Activated naive CD8-positive, alpha-beta T cell (primary cell): ENCODE measurements at regions not wholly inside any gene's neighbourhood (a gene's known extent, or its start where the extent isn't known, plus 50 kb on each side); places are given as distances from the start of the nearest gene placed in this dataset.

Experiments used
- H3K27ac Mint-ChIP-seq: one replicate; pipeline ENCODE4 v1.8.0; 2021; ENCODE audit warnings: mixed read lengths
- H3K27me3 Mint-ChIP-seq: one replicate; pipeline ENCODE4 v1.8.0; 2021; ENCODE audit warnings: mixed read lengths
- H3K36me3 Mint-ChIP-seq: one replicate; pipeline ENCODE4 v1.8.0; 2021; ENCODE audit warnings: mixed read lengths
- H3K4me1 Mint-ChIP-seq: one replicate; pipeline ENCODE4 v1.8.0; 2021; ENCODE audit warnings: low read depth, mixed read lengths
- H3K4me3 Mint-ChIP-seq: one replicate; pipeline ENCODE4 v1.8.0; 2021; ENCODE audit warnings: mild to moderate bottlenecking, mixed read lengths
- H3K9me3 Mint-ChIP-seq: one replicate; pipeline ENCODE4 v1.8.0; 2021; ENCODE audit warnings: low read depth, mixed read lengths

DNA sequence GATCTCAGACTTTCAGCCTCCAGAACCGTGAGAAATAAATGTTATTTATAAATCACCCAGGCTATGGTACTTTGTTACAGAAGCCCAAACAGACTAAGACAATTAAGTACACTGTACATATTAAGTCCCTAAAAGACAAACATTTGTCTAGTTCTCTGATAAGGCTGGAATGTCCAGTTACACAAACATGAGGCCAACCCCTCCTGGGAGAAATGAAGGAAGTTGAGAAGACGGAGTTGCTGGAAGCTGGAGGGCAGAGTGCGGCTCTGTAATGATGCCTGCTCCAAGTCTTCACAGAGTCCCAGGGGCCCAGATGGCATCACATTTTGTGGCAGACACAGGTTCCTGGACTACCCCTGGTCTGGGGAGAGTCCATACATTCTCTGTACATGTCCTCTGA lies 79.2 kb upstream of the ST8SIA3 start:
- Mint-ChIP-seq H3K36me3 (no peaks in the 10 kb centered on the region), H3K4me3 (no peak overlapping the region), H3K9me3 (no peaks in the 10 kb centered on the region), H3K27ac (no peak overlapping the region), H3K27me3 (peaks cover 2% of the 10 kb centered on the region), H3K4me1 (no peaks in the 10 kb centered on the region)

DNA sequence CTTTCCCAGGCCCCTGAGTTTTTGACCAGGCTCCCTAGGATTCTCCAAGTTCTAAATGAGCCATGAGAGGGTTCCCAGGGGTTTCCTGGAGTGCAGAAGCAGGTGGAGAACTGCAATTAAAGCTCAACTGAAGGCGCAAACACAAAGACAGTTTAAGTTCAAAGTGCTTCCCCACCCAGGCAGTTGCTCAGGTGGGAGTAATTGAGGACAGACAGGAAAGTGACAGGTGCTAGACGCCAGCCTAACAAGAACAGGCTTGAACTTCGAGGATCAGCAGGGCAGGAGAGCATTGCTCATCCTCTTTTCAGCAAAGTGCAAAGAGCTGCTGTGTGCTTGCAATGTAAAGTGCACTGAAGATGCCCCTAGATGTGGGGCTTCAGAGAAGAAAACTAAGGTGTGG lies 77.2 kb upstream of the ST8SIA3 start:
- no peak overlapping the region for H3K27ac Mint-ChIP-seq
- H3K27me3 Mint-ChIP-seq = peaks cover 4% of the 10 kb centered on the region
- H3K36me3 Mint-ChIP-seq = no peaks in the 10 kb centered on the region
- H3K4me3 Mint-ChIP-seq = no peak overlapping the region
- no peaks in the 10 kb centered on the region for H3K9me3 Mint-ChIP-seq
- H3K4me1 Mint-ChIP-seq = no peaks in the 10 kb centered on the region

GRCh38 chr18:57276829-57277228 lies 75.5 kb upstream of the ST8SIA3 start:
- Mint-ChIP-seq H3K9me3 (no peaks in the 10 kb centered on the region), H3K4me1 (no peaks in the 10 kb centered on the region), H3K27me3 (peaks cover 4% of the 10 kb centered on the region), H3K36me3 (no peaks in the 10 kb centered on the region), H3K27ac (no peak overlapping the region), H3K4me3 (no peak overlapping the region)

- peaks cover 2% of the 10 kb centered on the region for H3K27me3 Mint-ChIP-seq
- no peaks in the 10 kb centered on the region for H3K9me3 Mint-ChIP-seq
- no peaks in the 10 kb centered on the region for H3K4me1 Mint-ChIP-seq
- H3K36me3 Mint-ChIP-seq = no peaks in the 10 kb centered on the region
- no peak overlapping the region for H3K4me3 Mint-ChIP-seq
- no peak overlapping the region for H3K27ac Mint-ChIP-seq
Observed at GRCh38 chr18:57278933-57279332, 73.4 kb upstream of the ST8SIA3 start.

- H3K4me3 Mint-ChIP-seq = no peak overlapping the region
Observed at GRCh38 chr18:57281519-57281918, 70.8 kb upstream of the ST8SIA3 start.

DNA sequence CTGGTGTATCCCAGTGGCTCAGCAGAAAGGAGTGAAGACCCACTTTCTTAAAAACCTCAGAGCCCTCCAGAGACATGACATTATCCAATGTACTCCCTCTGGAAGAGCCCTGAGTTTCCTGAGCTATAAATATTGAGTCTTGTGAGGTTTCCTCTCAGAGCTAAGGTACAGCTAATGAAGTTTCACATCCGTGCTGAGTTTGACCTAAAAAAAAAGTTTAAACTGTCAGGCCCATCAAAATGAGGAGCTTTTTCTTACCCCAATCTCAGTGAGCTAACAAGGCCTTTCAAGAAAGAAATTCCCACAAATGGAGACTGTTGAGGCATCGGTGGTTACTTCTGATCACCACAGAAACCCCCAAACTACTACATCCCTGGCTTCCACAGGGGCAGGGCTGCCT lies 65.4 kb upstream of the ST8SIA3 start:
- Mint-ChIP-seq H3K36me3 (no peaks in the 10 kb centered on the region), H3K27me3 (peaks cover 12% of the 10 kb centered on the region), H3K4me3 (no peak overlapping the region), H3K4me1 (no peaks in the 10 kb centered on the region), H3K27ac (no peak overlapping the region), H3K9me3 (peaks cover 4% of the 10 kb centered on the region)

More at GRCh38 chr18:57281519-57281918, 70.8 kb upstream of the ST8SIA3 start:
- Mint-ChIP-seq H3K36me3 (no peaks in the 10 kb centered on the region), H3K27ac (no peak overlapping the region), H3K4me1 (no peaks in the 10 kb centered on the region), H3K9me3 (no peaks in the 10 kb centered on the region), H3K27me3 (peaks cover 3% of the 10 kb centered on the region)

DNA sequence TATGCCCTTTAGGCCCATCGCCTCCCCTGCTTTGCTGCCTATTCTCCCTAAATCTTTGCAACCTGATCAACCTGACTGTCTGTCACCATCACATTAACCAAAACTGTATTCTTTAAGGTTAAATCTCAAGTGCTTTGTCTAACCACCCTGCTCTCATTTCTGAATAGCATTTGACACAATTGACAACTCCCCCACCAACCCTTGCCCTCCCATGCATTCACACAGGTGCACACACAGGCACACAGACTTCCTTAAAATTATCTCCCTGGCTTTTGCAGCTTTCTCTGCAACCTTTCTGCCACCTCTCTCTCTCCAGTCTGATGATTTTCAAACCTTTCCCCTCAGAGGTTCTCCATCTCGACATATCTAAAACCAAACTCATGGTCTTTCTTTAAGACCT lies 64.6 kb upstream of the ST8SIA3 start:
- Mint-ChIP-seq H3K4me3 (no peak overlapping the region), H3K27ac (no peak overlapping the region), H3K36me3 (no peaks in the 10 kb centered on the region), H3K9me3 (peaks cover 4% of the 10 kb centered on the region), H3K27me3 (peaks cover 12% of the 10 kb centered on the region), H3K4me1 (no peaks in the 10 kb centered on the region)

DNA sequence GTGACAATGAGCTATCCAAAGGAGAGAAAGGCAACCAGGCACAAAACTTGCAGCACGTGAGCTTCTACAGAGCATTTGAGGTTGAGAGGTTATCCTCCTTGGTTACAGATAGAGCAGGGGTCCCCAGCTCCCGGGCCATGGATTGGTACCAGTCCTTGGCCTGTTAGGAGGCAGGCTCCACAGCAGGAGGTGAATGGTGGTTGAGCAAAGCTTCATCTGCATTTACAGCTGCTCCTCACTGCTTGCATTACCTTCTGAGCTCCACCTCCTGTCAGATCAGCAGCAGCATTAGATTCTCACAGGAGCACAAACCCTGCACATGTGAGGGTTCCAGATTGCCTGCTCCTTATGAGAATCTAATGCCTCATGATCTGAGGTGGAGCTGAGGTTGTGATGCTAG lies 57.8 kb upstream of the ST8SIA3 start:
- no peaks in the 10 kb centered on the region for H3K36me3 Mint-ChIP-seq
- peaks cover under 1% of the 10 kb centered on the region for H3K9me3 Mint-ChIP-seq
- no peaks in the 10 kb centered on the region for H3K4me1 Mint-ChIP-seq
- no peak overlapping the region for H3K27ac Mint-ChIP-seq
- H3K27me3 Mint-ChIP-seq = peaks cover 5% of the 10 kb centered on the region
- no peak overlapping the region for H3K4me3 Mint-ChIP-seq

DNA sequence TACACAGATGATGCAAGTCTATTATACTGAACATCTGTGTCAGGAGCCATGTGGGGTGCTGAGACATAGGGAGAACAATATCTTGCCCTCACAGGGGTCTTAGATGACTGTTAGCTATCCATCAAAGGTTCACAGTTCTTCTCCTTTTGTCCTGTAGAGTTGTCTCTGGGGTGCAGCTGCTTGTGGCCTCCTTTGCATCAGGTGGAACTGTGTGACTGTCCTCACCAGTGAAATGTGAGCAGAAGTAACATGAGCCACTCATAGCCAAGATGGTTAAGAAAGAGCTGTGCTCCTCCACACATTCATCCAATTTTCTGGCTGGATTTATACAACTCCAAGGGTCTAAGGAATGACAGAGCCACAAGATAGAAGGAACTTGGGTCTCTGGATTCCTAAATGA lies 56.0 kb upstream of the ST8SIA3 start:
- no peak overlapping the region for H3K27ac Mint-ChIP-seq
- peaks cover 5% of the 10 kb centered on the region for H3K27me3 Mint-ChIP-seq
- H3K9me3 Mint-ChIP-seq = no peaks in the 10 kb centered on the region
- no peak overlapping the region for H3K4me3 Mint-ChIP-seq
- no peaks in the 10 kb centered on the region for H3K4me1 Mint-ChIP-seq
- no peaks in the 10 kb centered on the region for H3K36me3 Mint-ChIP-seq

DNA sequence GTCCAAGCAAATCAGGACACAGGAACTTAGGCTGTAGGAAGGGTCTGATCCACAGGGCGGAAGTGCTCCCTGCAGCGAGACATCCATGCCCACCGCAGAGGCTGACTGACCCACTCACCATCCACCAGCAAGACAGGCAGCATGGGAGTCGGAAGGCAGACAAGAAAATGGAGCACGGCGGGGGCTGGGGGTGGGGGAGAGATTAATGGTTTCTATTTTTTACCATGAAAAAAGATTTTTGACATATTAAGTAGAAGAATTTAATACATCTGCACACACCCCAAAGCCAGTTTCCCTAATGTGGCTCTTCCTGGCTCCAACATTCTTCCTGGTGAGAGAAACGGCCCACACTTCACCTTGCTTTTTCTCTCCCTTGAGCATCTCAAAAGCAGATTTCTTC lies 55.1 kb upstream of the ST8SIA3 start:
- no peaks in the 10 kb centered on the region for H3K4me1 Mint-ChIP-seq
- H3K27me3 Mint-ChIP-seq = peaks cover 7% of the 10 kb centered on the region
- no peak overlapping the region for H3K27ac Mint-ChIP-seq
- H3K4me3 Mint-ChIP-seq = no peak overlapping the region
- no peaks in the 10 kb centered on the region for H3K9me3 Mint-ChIP-seq
- H3K36me3 Mint-ChIP-seq = no peaks in the 10 kb centered on the region

DNA sequence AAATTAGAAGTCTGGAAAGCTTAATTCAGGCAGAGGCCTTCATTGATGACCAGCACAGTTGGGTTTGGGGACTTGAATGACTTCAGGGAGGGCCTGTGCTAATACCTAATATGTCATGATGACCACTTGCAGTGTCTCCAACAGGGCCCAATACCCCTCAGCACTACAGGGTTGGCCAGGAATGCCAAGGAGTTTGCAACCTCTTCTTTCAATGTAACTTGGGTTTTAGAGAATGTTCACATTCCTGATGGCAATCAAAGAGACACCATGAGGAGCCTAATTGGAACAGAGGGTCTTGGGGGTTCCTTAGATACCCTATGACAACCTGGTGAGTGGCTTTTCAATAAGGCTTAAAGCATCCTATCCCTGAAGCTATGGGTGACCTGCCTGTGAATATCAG lies 52.4 kb upstream of the ST8SIA3 start:
- Mint-ChIP-seq H3K36me3 (no peaks in the 10 kb centered on the region), H3K9me3 (no peaks in the 10 kb centered on the region), H3K27me3 (peaks cover 12% of the 10 kb centered on the region), H3K4me1 (no peaks in the 10 kb centered on the region), H3K27ac (no peak overlapping the region), H3K4me3 (no peak overlapping the region)

DNA sequence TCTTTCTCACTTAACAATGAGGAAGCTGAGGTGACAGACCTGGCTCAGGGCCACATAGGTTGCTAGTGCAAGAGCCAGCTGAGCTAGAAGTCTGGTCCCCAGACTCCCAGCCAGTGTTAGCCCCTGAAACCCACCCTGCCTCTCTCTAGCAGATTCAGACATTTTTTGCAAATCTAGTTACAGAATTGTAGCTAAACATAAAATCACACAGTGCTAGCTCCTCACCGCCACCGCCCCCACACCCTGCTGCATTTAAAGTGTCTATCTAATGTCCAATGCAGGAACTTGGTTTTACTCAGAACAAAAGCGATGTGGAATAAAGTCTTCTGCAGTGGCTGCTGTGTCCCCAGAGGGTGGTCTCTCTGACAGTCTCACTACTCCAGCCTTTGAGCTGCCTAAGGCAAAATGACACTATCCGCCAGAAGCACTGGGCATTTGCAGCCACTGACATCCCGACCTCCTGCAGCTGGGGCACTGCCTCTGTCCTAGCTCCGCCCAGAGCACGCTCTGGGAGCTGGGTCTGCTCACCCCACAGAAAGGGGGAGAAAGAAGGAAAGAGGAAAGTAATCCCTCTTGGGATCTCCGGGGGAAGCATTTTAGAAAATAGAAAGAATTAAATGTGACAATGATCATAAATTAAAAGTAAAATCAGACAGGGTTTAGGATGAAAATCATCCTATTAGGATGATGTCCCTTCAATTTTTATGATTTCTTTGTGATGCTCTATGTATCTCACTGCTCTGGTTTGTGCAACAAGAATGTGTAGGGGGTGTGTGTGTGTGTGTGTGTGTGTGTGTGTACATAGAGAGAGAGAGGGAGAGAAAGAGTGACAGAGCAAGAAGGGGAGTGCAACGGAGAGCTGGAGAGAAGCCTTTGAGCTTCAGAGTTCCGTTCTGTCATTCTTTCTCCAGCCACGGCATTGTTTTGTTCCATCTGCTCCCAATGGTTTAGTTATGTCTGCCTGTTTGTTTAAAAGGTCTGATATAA lies 50.5 kb upstream of the ST8SIA3 start:
- Mint-ChIP-seq H3K4me1 (no peaks in the 10 kb centered on the region), H3K9me3 (no peaks in the 10 kb centered on the region), H3K27ac (no peak overlapping the region), H3K27me3 (peaks cover 10% of the 10 kb centered on the region), H3K36me3 (no peaks in the 10 kb centered on the region), H3K4me3 (no peak overlapping the region)
